MG63 (cell line): ENCODE measurements at regions not wholly inside any gene's neighbourhood (a gene's known extent, or its start where the extent isn't known, plus 50 kb on each side); places are given as distances from the start of the nearest gene placed in this dataset.

Experiments
- DNase-seq: peaks from one replicate; pipeline ENCODE4 v3.0.0-alpha.2; 2020
- H3K27me3 ChIP-seq: fragments of 250-450 bp; sonication (Bioruptor Pico); 2 replicates; pipeline ENCODE4 v1.5.1; 2020; ENCODE audit warnings: mild to moderate bottlenecking, moderate library complexity
- H3K36me3 ChIP-seq: fragments of 250-450 bp; sonication (Bioruptor Pico); 2 replicates; pipeline ENCODE4 v1.5.1; 2020; ENCODE audit warnings: mild to moderate bottlenecking, moderate library complexity
- H3K4me3 ChIP-seq: fragments of 250-450 bp; sonication (Bioruptor Pico); 2 replicates; pipeline ENCODE4 v1.5.1; 2020; ENCODE audit warnings: mild to moderate bottlenecking, moderate library complexity
- H3K9me3 ChIP-seq: fragments of 250-450 bp; sonication (Bioruptor Pico); 2 replicates; pipeline ENCODE4 v1.5.1; 2020; ENCODE audit warnings: mild to moderate bottlenecking, moderate library complexity

- H3K36me3 ChIP-seq: no peaks in the 10 kb centered on the region
- no peak overlapping the region for H3K4me3 ChIP-seq
- no peaks in the 10 kb centered on the region for H3K9me3 ChIP-seq
- DNase-seq: no peak
- no peaks in the 10 kb centered on the region for H3K27me3 ChIP-seq
These were observed 214.8 kb upstream of the RAB6C start for GRCh38 chr2:129764376-129765325.

- Histone ChIP-seq H3K4me3 (no peak overlapping the region), H3K36me3 (no peaks in the 10 kb centered on the region), H3K27me3 (no peaks in the 10 kb centered on the region), H3K9me3 (no peaks in the 10 kb centered on the region)
- DNase-seq: no peak
These were observed 214.2 kb upstream of the RAB6C start for GRCh38 chr2:129765326-129765677.

GRCh38 chr2:129765678-129766351, 213.7 kb upstream of the RAB6C start:
- Histone ChIP-seq H3K27me3 (no peaks in the 10 kb centered on the region), H3K36me3 (no peaks in the 10 kb centered on the region), H3K9me3 (no peaks in the 10 kb centered on the region), H3K4me3 (no peak overlapping the region)
- DNase-seq: no peak

- Histone ChIP-seq H3K27me3 (no peaks in the 10 kb centered on the region), H3K36me3 (no peaks in the 10 kb centered on the region), H3K4me3 (no peak overlapping the region), H3K9me3 (no peaks in the 10 kb centered on the region)
- no peak for DNase-seq
These were observed 213.0 kb upstream of the RAB6C start for GRCh38 chr2:129766374-129766993.

GRCh38 chr2:129767346-129768035, 212.0 kb upstream of the RAB6C start:
- Histone ChIP-seq H3K9me3 (no peaks in the 10 kb centered on the region), H3K4me3 (no peak overlapping the region), H3K36me3 (no peaks in the 10 kb centered on the region)

GRCh38 chr2:129768036-129768386, 211.5 kb upstream of the RAB6C start:
- Histone ChIP-seq H3K27me3 (no peaks in the 10 kb centered on the region), H3K9me3 (no peaks in the 10 kb centered on the region), H3K36me3 (no peaks in the 10 kb centered on the region), H3K4me3 (no peak overlapping the region)
- DNase-seq: no peak

More at GRCh38 chr2:129767346-129768035, 212.0 kb upstream of the RAB6C start:
- no peaks in the 10 kb centered on the region for H3K27me3 ChIP-seq
- no peak for DNase-seq

- Histone ChIP-seq H3K27me3 (no peaks in the 10 kb centered on the region), H3K9me3 (no peaks in the 10 kb centered on the region), H3K36me3 (no peaks in the 10 kb centered on the region), H3K4me3 (no peak overlapping the region)
- no peak for DNase-seq
These were observed 210.8 kb upstream of the RAB6C start for GRCh38 chr2:129768485-129769184.

GRCh38 chr2:129769185-129769991, 210.1 kb upstream of the RAB6C start:
- no peak for DNase-seq
- no peaks in the 10 kb centered on the region for H3K9me3 ChIP-seq
- H3K27me3 ChIP-seq: no peaks in the 10 kb centered on the region

GRCh38 chr2:129771418-129772189, 207.9 kb upstream of the RAB6C start:
- H3K9me3 ChIP-seq: no peaks in the 10 kb centered on the region

More at GRCh38 chr2:129769185-129769991, 210.1 kb upstream of the RAB6C start:
- Histone ChIP-seq H3K4me3 (no peak overlapping the region), H3K36me3 (no peaks in the 10 kb centered on the region)

GRCh38 chr2:129772190-129772579, 207.3 kb upstream of the RAB6C start:
- no peaks in the 10 kb centered on the region for H3K9me3 ChIP-seq
- H3K36me3 ChIP-seq: no peaks in the 10 kb centered on the region
- H3K27me3 ChIP-seq: no peaks in the 10 kb centered on the region
- DNase-seq: no peak
- H3K4me3 ChIP-seq: no peak overlapping the region

More at GRCh38 chr2:129771418-129772189, 207.9 kb upstream of the RAB6C start:
- Histone ChIP-seq H3K36me3 (no peaks in the 10 kb centered on the region), H3K4me3 (no peak overlapping the region), H3K27me3 (no peaks in the 10 kb centered on the region)
- DNase-seq: no peak

GRCh38 chr2:129775952-129776653, 203.4 kb upstream of the RAB6C start:
- H3K27me3 ChIP-seq: no peaks in the 10 kb centered on the region
- no peaks in the 10 kb centered on the region for H3K9me3 ChIP-seq
- no peak overlapping the region for H3K4me3 ChIP-seq
- H3K36me3 ChIP-seq: no peaks in the 10 kb centered on the region
- no peak for DNase-seq

- Histone ChIP-seq H3K36me3 (no peaks in the 10 kb centered on the region), H3K4me3 (no peak overlapping the region), H3K27me3 (no peaks in the 10 kb centered on the region), H3K9me3 (no peaks in the 10 kb centered on the region)
- no peak for DNase-seq
These were observed 202.3 kb upstream of the RAB6C start for GRCh38 chr2:129777146-129777545.

GRCh38 chr2:129777762-129778583, 201.5 kb upstream of the RAB6C start:
- Histone ChIP-seq H3K36me3 (no peaks in the 10 kb centered on the region), H3K4me3 (no peak overlapping the region), H3K27me3 (no peaks in the 10 kb centered on the region), H3K9me3 (no peaks in the 10 kb centered on the region)
- DNase-seq: no peak

- Histone ChIP-seq H3K4me3 (no peak overlapping the region), H3K36me3 (no peaks in the 10 kb centered on the region), H3K27me3 (no peaks in the 10 kb centered on the region), H3K9me3 (no peaks in the 10 kb centered on the region)
- no peak for DNase-seq
These were observed 200.9 kb upstream of the RAB6C start for GRCh38 chr2:129778584-129778877.
